DMS79 treated with DMSO at 0.1 percent for 48 hours (cell line): ENCODE measurements at regions not wholly inside any gene's neighbourhood (a gene's known extent, or its start where the extent isn't known, plus 50 kb on each side); places are given as distances from the start of the nearest gene placed in this dataset.
"Not testable (repeated sequence)": the region's sequence is repeated elsewhere in the genome, so short reads cannot be mapped to it uniquely, and the experiment has no call there.

Source experiments
- DNase-seq: peaks from one replicate; lab custom pipeline; 2025; lab: John Stamatoyannopoulos, UW

DNA sequence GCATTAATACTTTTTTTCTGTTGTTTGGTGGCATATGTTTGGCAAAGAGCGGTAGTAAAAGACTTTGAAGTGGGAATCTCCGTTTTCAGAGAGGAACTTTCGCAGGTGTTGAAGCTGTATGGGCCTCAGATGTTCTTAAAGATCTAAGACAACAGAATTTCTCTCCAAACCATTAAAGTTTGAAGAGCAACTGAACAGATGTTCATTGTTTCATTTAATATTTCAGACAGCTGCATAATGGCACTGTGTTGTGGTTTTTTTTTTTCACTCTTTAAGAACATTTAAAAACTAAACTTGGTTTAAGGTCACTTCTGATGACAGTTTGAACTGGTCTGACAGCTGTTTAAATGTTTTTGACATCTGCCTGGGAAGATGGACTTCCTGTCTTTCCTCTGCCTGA, 882.7 kb upstream of the PCDH10 start:
- no peak for DNase-seq

GRCh38 chr4:132267321-132267720, 881.8 kb upstream of the PCDH10 start:
- no peak for DNase-seq

DNA sequence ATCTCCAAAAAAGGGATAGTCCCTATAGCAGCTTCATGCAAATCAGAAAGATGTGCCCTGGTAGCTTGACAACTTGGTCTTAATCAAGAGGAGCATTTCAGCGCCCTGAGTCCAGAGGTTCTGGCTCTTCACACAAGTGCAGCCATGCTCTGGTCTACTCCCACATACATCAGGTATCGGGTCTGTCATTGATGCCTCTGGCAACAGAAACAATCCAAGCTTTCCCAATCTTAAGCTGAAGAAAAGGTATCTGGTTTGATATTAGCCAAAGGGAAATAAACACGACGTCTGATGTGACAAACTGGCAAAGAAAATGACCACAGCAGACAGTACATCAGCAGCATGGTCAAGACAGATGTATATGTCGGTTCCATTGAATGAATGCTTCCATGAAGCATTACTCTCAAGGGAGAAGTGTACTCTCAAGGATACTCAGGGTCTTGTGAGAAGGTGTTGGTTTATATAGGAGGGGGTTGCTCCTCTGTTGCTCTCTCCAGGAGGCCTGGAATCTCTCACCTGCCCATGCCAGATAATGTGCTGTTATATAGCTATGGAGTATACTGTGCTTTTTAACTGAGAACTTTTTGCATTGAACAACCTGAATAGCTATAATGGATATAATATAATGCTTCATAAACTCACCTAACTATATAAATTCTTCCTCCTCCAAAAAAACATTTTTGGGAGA, 879.6 kb upstream of the PCDH10 start:
- no peak for DNase-seq

- no peak for DNase-seq
Observed at GRCh38 chr4:132275583-132276121, 873.4 kb upstream of the PCDH10 start.

DNA sequence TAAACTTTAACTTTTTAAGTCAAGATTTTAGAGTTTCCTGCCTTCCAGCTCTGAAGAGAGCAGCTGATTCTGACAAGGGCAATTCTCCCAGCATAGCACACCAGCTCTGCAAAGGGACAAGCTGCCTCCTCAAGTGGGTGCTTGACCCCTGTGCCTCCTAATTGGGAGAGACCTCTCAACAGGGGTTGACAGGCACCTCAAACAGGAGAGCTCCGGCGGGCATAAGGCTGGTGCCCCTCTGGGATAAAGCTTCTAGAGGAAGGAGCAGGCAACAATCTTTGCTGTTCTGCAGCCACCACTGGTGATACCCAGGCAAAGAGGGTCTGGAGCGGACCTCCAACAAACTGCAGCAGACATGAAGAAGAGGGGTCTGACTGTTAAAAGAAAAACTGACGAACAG, 872.9 kb upstream of the PCDH10 start:
- no peak for DNase-seq

GRCh38 chr4:132276989-132277388, 872.1 kb upstream of the PCDH10 start:
- no peak for DNase-seq

GRCh38 chr4:132281733-132282132, 867.4 kb upstream of the PCDH10 start:
- DNase-seq: no peak

GRCh38 chr4:132284910-132285426, 864.1 kb upstream of the PCDH10 start:
- DNase-seq: no peak

- DNase-seq: peak; percentile 1
Observed at GRCh38 chr4:132297346-132297745, 851.7 kb upstream of the PCDH10 start.

- DNase-seq: no peak
Observed at GRCh38 chr4:132299841-132300240, 849.3 kb upstream of the PCDH10 start.

GRCh38 chr4:132312521-132312920, 836.6 kb upstream of the PCDH10 start:
- no peak for DNase-seq

- DNase-seq: no peak
Observed at GRCh38 chr4:132313852-132314251, 835.2 kb upstream of the PCDH10 start.

DNA sequence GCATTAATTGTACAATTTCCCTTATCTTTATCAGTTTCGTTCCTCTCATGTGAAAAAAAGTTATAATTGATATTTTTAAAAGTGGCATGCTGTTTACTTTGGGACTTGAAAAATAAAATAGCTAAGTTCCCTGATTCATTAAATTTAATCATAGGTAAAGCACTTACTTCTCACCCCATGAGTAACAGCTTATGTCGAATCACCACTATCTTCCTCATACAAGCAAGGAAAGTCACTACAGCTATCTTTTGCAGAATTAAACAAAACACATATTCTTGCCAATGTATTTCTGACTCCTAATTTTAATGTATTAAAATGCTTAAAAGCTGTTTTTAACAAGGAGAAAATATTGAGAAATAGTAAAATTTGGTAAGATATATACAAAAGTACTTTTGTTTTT, 832.4 kb upstream of the PCDH10 start:
- no peak for DNase-seq

GRCh38 chr4:132317923-132318322, 831.2 kb upstream of the PCDH10 start:
- no peak for DNase-seq

DNA sequence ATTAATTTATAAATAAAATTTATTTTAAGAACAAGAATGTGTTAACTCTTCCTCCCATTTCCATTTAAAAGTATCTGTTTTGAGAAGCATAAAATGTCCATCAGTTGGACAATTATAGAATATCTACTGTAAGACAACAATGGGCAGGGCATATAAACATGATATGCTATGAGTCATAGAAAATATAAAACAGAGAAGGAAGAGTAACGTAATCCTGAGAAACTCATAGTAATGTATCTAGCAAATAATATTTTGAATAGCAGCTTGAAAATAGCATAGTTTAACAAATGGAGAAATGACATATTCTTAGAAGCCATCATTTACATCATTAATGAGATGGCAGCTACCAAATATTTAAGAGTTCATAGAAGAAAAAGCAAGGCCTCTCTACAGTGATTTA, 820.3 kb upstream of the PCDH10 start:
- no peak for DNase-seq

- no peak for DNase-seq
Observed at GRCh38 chr4:132330994-132331393, 818.1 kb upstream of the PCDH10 start.

GRCh38 chr4:132332932-132333723, 816.0 kb upstream of the PCDH10 start:
- DNase-seq: no peak

GRCh38 chr4:132333724-132334047, 815.4 kb upstream of the PCDH10 start:
- DNase-seq: no peak

GRCh38 chr4:132334081-132334480, 815.0 kb upstream of the PCDH10 start:
- DNase-seq: no peak

DNA sequence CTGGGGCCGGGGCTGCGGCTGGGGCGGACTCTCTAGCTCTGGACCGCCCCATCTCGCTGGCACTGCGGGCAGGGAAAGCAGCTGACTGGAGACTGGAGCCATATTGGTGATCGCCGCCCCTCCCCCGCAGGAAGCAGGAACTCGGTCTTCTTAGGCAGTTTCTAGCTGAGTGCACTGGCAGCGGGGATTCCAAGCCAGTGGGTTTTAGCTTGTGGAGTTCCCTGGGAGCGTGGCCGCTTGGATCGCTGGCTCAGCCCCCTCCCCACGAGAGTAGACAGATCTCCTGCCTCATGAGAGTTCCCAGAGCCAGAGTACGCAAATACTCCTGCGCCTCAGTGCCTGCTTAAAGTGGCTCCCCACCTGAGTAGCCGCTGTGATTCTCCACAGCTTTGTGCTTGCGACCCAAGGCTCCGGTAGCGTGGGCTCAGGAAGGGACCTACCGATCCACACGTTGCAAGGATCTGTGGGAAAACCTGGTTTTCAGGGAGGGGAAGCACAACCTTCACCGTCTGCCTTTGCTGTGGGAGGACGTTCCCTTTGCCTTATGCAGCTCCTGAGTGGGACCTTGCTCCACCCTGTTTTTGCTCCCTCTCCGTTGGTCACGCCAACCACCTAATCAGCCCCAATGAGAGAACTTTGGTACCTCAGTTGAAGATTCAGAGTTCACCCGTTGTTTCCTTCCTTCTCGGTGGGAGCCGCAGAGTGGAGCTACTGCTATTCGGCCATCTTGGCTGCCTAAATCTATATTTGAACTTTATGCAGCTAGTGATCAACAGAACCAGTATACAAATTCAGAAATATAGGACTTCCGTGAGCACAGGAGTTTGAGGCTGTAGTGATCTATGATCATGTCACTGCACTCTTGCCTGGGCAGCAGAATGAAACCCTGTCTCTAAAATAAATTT, 803.9 kb upstream of the PCDH10 start:
- DNase-seq: no peak

- no peak for DNase-seq
Observed at GRCh38 chr4:132346016-132346415, 803.1 kb upstream of the PCDH10 start.

- not testable (repeated sequence) for DNase-seq
Observed at GRCh38 chr4:132351606-132352005, 797.5 kb upstream of the PCDH10 start.
